Hepatocyte (in vitro differentiated cells): ENCODE measurements at regions not wholly inside any gene's neighbourhood (a gene's known extent, or its start where the extent isn't known, plus 50 kb on each side); places are given as distances from the start of the nearest gene placed in this dataset.

Source experiments
- DNase-seq: peaks from one replicate; pipeline ENCODE4 v3.0.0-alpha.2; 2016; ENCODE audit warnings: low spot score
- H2AFZ ChIP-seq: fragments of 200-600 bp; sonication (generic); 2 replicates; pipeline ENCODE4 v1.6.0; 2016; ENCODE audit warnings: antibody characterized with exemption, mild to moderate bottlenecking
- H3K27ac ChIP-seq: fragments of 200-600 bp; sonication (generic); 2 replicates; pipeline ENCODE4 v1.5.1; 2016; ENCODE audit warnings: mild to moderate bottlenecking
- H3K27me3 ChIP-seq: fragments of 200-600 bp; sonication (generic); 2 replicates; pipeline ENCODE4 v1.6.1; 2016
- H3K36me3 ChIP-seq: fragments of 200-600 bp; sonication (generic); replicated peaks from 2 replicates; pipeline ENCODE4 v1.5.1; 2016; ENCODE audit warnings: low read depth; ENCODE audit not compliant: insufficient read depth
- H3K4me1 ChIP-seq: fragments of 200-600 bp; sonication (generic); 2 replicates; pipeline ENCODE4 v1.5.1; 2016; ENCODE audit warnings: mild to moderate bottlenecking, moderate library complexity; ENCODE audit not compliant: insufficient read depth
- H3K4me2 ChIP-seq: fragments of 200-600 bp; sonication (generic); 2 replicates; pipeline ENCODE4 v1.6.0; 2016
- H3K4me3 ChIP-seq: fragments of 200-600 bp; sonication (generic); 2 replicates; pipeline ENCODE4 v1.5.1; 2016; ENCODE audit warnings: mild to moderate bottlenecking
- H3K79me2 ChIP-seq: fragments of 200-600 bp; sonication (generic); 2 replicates; pipeline ENCODE4 v1.6.0; 2017; ENCODE audit warnings: mild to moderate bottlenecking
- H3K9me2 ChIP-seq: fragments of 200-600 bp; sonication (generic); replicated peaks from 2 replicates; pipeline ENCODE4 v1.6.0; 2017; ENCODE audit warnings: mild to moderate bottlenecking; ENCODE audit not compliant: insufficient read depth
- H3K9me3 ChIP-seq: fragments of 200-600 bp; sonication (generic); 2 replicates; pipeline ENCODE4 v1.5.1; 2016; ENCODE audit warnings: low read depth, mild to moderate bottlenecking
- H4K20me1 ChIP-seq: fragments of 200-600 bp; sonication (generic); 2 replicates; pipeline ENCODE4 v1.6.0; 2016; ENCODE audit warnings: mild to moderate bottlenecking; ENCODE audit not compliant: insufficient read depth, poor library complexity, severe bottlenecking
- CTCF ChIP-seq: fragments of 200-600 bp; sonication (generic); IDR thresholded peaks from 2 replicates; pipeline ENCODE4 v1.5.1; 2016; ENCODE audit warnings: antibody characterized with exemption, mild to moderate bottlenecking; ENCODE audit not compliant: poor library complexity
- EZH2 ChIP-seq: fragments of 200-600 bp; sonication (generic); IDR thresholded peaks from 2 replicates; pipeline ENCODE4 v1.6.1; 2016; ENCODE audit warnings: antibody characterized with exemption, mild to moderate bottlenecking, borderline replicate concordance
- EZH2phosphoT487 ChIP-seq: fragments of 200-600 bp; sonication (generic); IDR thresholded peaks from one replicate; pipeline ENCODE4 v1.6.1; 2018; ENCODE audit warnings: antibody characterized with exemption, mild to moderate bottlenecking, low read depth, moderate library complexity; ENCODE audit not compliant: unreplicated experiment, severe bottlenecking
- WGBS: methylation state at CpG from one replicate; pipeline ENCODE4 v1.1.6; 2016; ENCODE audit warnings: low lambda C conversion rate; ENCODE audit errors: missing lambda C conversion rate; 5-methylcytosine and 5-hydroxymethylcytosine counted together

DNA sequence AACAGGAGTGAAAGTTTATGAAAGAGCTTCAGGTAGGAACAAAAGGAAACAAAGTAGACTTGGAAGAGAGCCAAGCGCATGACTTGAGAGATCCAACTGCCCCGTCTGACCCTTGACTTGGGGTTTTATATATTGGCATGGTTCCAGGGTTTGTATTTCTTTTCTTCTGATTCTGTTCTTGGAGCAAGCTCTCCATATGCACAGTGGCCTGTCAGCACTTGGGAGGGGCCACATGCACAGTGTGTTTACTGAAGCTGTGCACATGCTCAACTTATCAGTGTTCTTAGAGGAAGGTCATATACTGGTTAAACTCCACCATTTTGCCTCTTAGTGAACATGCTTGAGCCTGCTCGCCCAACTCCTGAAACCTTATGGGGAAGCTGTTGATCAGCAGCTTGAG, 953.7 kb downstream of the TFAP2A start:
- Histone ChIP-seq H3K27ac (no peak overlapping the region), H3K9me2 (no peaks in the 10 kb centered on the region), H3K79me2 (no peaks in the 10 kb centered on the region), H3K4me3 (no peak overlapping the region), H3K4me2 (no peak overlapping the region), H3K27me3 (no peaks in the 10 kb centered on the region), H3K36me3 (no peaks in the 10 kb centered on the region), H3K9me3 (no peaks in the 10 kb centered on the region), H3K4me1 (no peaks in the 10 kb centered on the region), H2AFZ (no peak overlapping the region), H4K20me1 (no peaks in the 10 kb centered on the region)
- DNase-seq = peak; percentile 13
- TF ChIP-seq CTCF (no peak), EZH2 (no peak), EZH2phosphoT487 (no peak)
- 89% methylated on average over 3 of the region's 3 CpGs for WGBS

DNA sequence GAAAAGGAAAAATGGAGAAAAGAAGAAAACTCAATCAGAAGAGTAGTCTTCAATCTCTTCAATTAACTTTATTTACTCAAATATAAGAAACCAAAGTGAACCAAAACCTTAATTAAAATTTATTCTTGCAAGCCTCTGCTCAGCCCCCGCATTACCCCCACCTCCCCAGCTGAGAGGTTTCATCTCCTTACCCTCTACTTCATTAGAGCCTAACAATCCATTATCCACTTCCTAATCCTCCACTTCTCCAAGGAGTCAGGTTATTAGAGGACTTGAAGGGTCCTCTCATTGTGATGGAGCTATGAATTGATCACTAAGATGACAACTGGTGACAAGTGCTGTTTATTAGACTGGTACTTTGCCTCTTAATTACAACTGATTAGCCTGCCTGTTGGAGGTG, 956.5 kb downstream of the TFAP2A start:
- H3K27ac ChIP-seq = no peak overlapping the region
- no peaks in the 10 kb centered on the region for H3K9me2 ChIP-seq
- H3K4me3 ChIP-seq = no peak overlapping the region
- no peaks in the 10 kb centered on the region for H3K9me3 ChIP-seq
- H2AFZ ChIP-seq = no peak overlapping the region
- no peaks in the 10 kb centered on the region for H3K36me3 ChIP-seq
- no peaks in the 10 kb centered on the region for H3K27me3 ChIP-seq
- TF ChIP-seq EZH2phosphoT487 (no peak), EZH2 (no peak), CTCF (no peak)
- WGBS = 95% methylated on average over 1 of the region's 1 CpG
- H3K4me2 ChIP-seq = no peak overlapping the region
- H4K20me1 ChIP-seq = no peaks in the 10 kb centered on the region
- no peak for DNase-seq
- H3K4me1 ChIP-seq = no peaks in the 10 kb centered on the region
- no peaks in the 10 kb centered on the region for H3K79me2 ChIP-seq

GRCh38 chr6:9455864-9456658, 958.8 kb downstream of the TFAP2A start:
- H2AFZ ChIP-seq = no peak overlapping the region
- WGBS = 47% methylated on average over 7 of the region's 7 CpGs
- H3K27me3 ChIP-seq = no peaks in the 10 kb centered on the region
- DNase-seq = no peak
- H3K9me3 ChIP-seq = no peaks in the 10 kb centered on the region
- H3K36me3 ChIP-seq = no peaks in the 10 kb centered on the region
- H3K27ac ChIP-seq = no peak overlapping the region
- H3K4me3 ChIP-seq = no peak overlapping the region
- TF ChIP-seq EZH2phosphoT487 (no peak), EZH2 (no peak), CTCF (no peak)
- no peaks in the 10 kb centered on the region for H3K79me2 ChIP-seq
- H4K20me1 ChIP-seq = no peaks in the 10 kb centered on the region
- no peaks in the 10 kb centered on the region for H3K9me2 ChIP-seq
- no peak overlapping the region for H3K4me2 ChIP-seq
- no peaks in the 10 kb centered on the region for H3K4me1 ChIP-seq
